B cell (primary cell): ENCODE measurements at regions not wholly inside any gene's neighbourhood (a gene's known extent, or its start where the extent isn't known, plus 50 kb on each side); places are given as distances from the start of the nearest gene placed in this dataset.

Experiments
- EZH2 ChIP-seq: IDR thresholded peaks from 2 replicates; pipeline ENCODE4 v1.6.1; 2012; ENCODE audit warnings: borderline replicate concordance, low read depth, mild to moderate bottlenecking, moderate library complexity, low read length; ENCODE audit not compliant: insufficient read depth, poor library complexity, severe bottlenecking
- TF ChIP-seq, protein P1 (sequence below): fragments of 200-600 bp; IDR thresholded peaks from one replicate; pipeline ENCODE4 v1.8.0; 2022; ENCODE audit warnings: antibody characterized with exemption, mild to moderate bottlenecking

DNA sequence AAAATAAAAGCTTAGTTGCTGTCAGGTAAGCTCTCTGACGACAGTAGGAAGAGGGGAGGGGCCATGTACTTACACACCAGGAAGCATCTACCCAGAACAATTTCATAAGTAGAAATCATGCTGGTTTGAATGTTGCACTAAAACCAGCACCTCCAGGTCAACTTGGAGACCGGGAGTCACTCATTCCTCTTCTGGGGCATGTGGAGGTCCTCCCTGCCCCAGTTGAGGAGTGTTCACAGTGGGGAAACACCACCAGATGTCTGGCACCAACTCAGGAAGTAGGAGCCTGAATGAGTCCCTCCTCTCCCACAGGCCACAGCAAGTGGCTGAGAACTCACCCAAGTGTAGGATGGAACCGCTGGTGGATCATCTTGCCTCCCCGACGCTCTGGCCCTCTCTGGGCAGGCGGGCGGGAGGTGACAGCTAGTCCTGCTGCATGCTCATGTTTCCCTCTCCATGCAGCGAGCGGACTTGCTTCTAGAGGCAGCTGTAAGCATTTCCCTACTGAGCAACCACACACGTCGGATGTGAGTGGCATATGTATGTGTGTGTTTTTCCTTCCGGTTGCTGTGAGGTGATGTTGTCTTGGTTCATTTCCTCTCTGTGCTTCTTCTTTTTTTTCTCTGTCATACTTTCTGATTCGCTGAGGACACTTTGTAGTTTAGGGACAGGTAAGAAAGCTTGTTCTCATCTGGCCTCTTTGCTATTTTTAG, 149.5 kb upstream of the NEDD9 start:
- TF ChIP-seq, protein P1, sequence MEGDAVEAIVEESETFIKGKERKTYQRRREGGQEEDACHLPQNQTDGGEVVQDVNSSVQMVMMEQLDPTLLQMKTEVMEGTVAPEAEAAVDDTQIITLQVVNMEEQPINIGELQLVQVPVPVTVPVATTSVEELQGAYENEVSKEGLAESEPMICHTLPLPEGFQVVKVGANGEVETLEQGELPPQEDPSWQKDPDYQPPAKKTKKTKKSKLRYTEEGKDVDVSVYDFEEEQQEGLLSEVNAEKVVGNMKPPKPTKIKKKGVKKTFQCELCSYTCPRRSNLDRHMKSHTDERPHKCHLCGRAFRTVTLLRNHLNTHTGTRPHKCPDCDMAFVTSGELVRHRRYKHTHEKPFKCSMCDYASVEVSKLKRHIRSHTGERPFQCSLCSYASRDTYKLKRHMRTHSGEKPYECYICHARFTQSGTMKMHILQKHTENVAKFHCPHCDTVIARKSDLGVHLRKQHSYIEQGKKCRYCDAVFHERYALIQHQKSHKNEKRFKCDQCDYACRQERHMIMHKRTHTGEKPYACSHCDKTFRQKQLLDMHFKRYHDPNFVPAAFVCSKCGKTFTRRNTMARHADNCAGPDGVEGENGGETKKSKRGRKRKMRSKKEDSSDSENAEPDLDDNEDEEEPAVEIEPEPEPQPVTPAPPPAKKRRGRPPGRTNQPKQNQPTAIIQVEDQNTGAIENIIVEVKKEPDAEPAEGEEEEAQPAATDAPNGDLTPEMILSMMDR, result no peak
- no peak for TF ChIP-seq EZH2
